ENCODE measurements at regions not wholly inside any gene's neighbourhood (a gene's known extent, or its start where the extent isn't known, plus 50 kb on each side); places are given as distances from the start of the nearest gene placed in this dataset.

GRCh38 chr12:67592228-67593011 is 56.1 kb upstream of the DYRK2 start:
- no peak overlapping the region for H2AFZ ChIP-seq (ENCODE audit: low read depth, low read length)

More at GRCh38 chr12:67592228-67593011, 56.1 kb upstream of the DYRK2 start:
- Histone ChIP-seq H3K9me1 (ENCODE audit: control insufficient read depth, insufficient read depth, low read length) (no peaks in the 10 kb centered on the region), H3K4me1 (replicated peaks in 1 of 2; ENCODE audit: control insufficient read depth in 2 of 2, insufficient read depth in 2 of 2, low read length in 2 of 2) (no peaks in the 10 kb centered on the region), H3K27ac (ENCODE audit: extremely low read depth, low read depth, low read length) (no peak overlapping the region), H3K79me2 (ENCODE audit: control insufficient read depth, insufficient read depth, low read length) (no peaks in the 10 kb centered on the region), H3K9ac (ENCODE audit: insufficient read depth in 1 of 2, low read depth in 2 of 2, low read length in 2 of 2) (no peak overlapping the region), H3K36me3 (ENCODE audit: control insufficient read depth, insufficient read depth, low read length) (no peaks in the 10 kb centered on the region), H3K4me2 (ENCODE audit: insufficient read depth, low read length) (no peak overlapping the region), H3K27me3 (ENCODE audit: control insufficient read depth in 2 of 2, insufficient read depth in 2 of 2, low read length in 2 of 2) (no peaks in the 10 kb centered on the region), H3K4me3 (no peak overlapping the region), H4K20me1 (replicated peaks; ENCODE audit: control insufficient read depth, insufficient read depth, low read length) (no peaks in the 10 kb centered on the region), H3K9me3 (replicated peaks; ENCODE audit: control insufficient read depth, insufficient read depth, low read depth, low read length) (no peaks in the 10 kb centered on the region)
- in situ Hi-C loops (cut with MboI), result no loop called here
- BruUV-seq (replicated peaks), result no TSS peak
- FAIRE-seq (no peak), DNase-seq (ENCODE audit: extremely low read depth in 1 of 4, low spot score in 3 of 4) (no peak), ATAC-seq (no peak)
- ChIA-PET POLR2A (interaction anchor here (1.2 kb wide), 1 partner anchor 14 kb away, joined by 3 read pairs; no protein-coding TSS in a partner anchor), CTCF (ENCODE audit: low intra/inter-chr PET ratio) (no interaction called here)
- 0% methylated on average over 2 of the region's 2 CpGs for WGBS (ENCODE audit: insufficient coverage, low coverage, missing lambda C conversion rate)
- no peak for TF ChIP-seq RBM34 (IDR thresholded peaks at IDR 0.05; ENCODE audit: borderline replicate concordance, insufficient read depth, low read length)
- TF ChIP-seq ELK1 (CRISPR knock-in tag; IDR thresholded peaks at IDR 0.05), result no peak
- no peak for TF ChIP-seq L3MBTL2 (IDR thresholded peaks at IDR 0.05)
- no peak for TF ChIP-seq MYBL2 (IDR thresholded peaks at IDR 0.05; ENCODE audit: low read depth)
- TF ChIP-seq MYBL2 (CRISPR knock-in tag; IDR thresholded peaks at IDR 0.05; ENCODE audit: borderline replicate concordance), result no peak
- TF ChIP-seq ZNF764 (CRISPR knock-in tag; IDR thresholded peaks at IDR 0.05; ENCODE audit: low read depth), result no peak
- peak; percentile 92 for TF ChIP-seq ZNF512 (tag; IDR thresholded peaks at IDR 0.05)
- no peak for TF ChIP-seq ZNF311 (CRISPR knock-in tag; IDR thresholded peaks at IDR 0.05)
- TF ChIP-seq PHB2 (IDR thresholded peaks at IDR 0.05; ENCODE audit: low read depth), result no peak
- intact Hi-C loops (cut with micrococcal nuclease), result no loop called here

All from K562 (cell line).